Glutamatergic neuron (in vitro differentiated cells): ENCODE measurements at regions not wholly inside any gene's neighbourhood (a gene's known extent, or its start where the extent isn't known, plus 50 kb on each side); places are given as distances from the start of the nearest gene placed in this dataset.

ENCODE experiments used
- DNase-seq: peaks from one replicate; pipeline ENCODE4 v3.0.0; 2022
- H3K27ac Mint-ChIP-seq: one replicate; pipeline ENCODE4 v1.8.0; 2020; ENCODE audit warnings: mild to moderate bottlenecking, mixed read lengths, inconsistent platforms; ENCODE audit not compliant: unreplicated experiment
- H3K27me3 Mint-ChIP-seq: one replicate; pipeline ENCODE4 v1.8.0; 2020; ENCODE audit warnings: mild to moderate bottlenecking, moderate library complexity, mixed read lengths, inconsistent platforms; ENCODE audit not compliant: unreplicated experiment
- H3K36me3 Mint-ChIP-seq: one replicate; pipeline ENCODE4 v1.8.0; 2020; ENCODE audit warnings: mild to moderate bottlenecking, mixed read lengths, inconsistent platforms; ENCODE audit not compliant: unreplicated experiment
- H3K4me1 Mint-ChIP-seq: one replicate; pipeline ENCODE4 v1.8.0; 2020; ENCODE audit warnings: mild to moderate bottlenecking, low read depth, mixed read lengths, inconsistent platforms; ENCODE audit not compliant: unreplicated experiment
- H3K4me3 Mint-ChIP-seq: one replicate; pipeline ENCODE4 v1.8.0; 2020; ENCODE audit warnings: mild to moderate bottlenecking, mixed read lengths, inconsistent platforms; ENCODE audit not compliant: unreplicated experiment
- H3K9me3 Mint-ChIP-seq: one replicate; pipeline ENCODE4 v1.8.0; 2020; ENCODE audit warnings: mild to moderate bottlenecking, moderate library complexity, mixed read lengths, inconsistent platforms; ENCODE audit not compliant: unreplicated experiment
- CTCF ChIP-seq: fragments of 200-600 bp; sonication (generic); IDR thresholded peaks from one replicate; pipeline ENCODE4 v1.5.0; 2021; ENCODE audit not compliant: partially characterized antibody, unreplicated experiment

- H3K4me3 Mint-ChIP-seq: no peak overlapping the region
- peaks cover 3% of the 10 kb centered on the region for H3K27me3 Mint-ChIP-seq
- DNase-seq: no peak
- H3K27ac Mint-ChIP-seq: no peak overlapping the region
- H3K9me3 Mint-ChIP-seq: peaks cover 7% of the 10 kb centered on the region
- no peaks in the 10 kb centered on the region for H3K4me1 Mint-ChIP-seq
- TF ChIP-seq CTCF: no peak
- peaks cover 7% of the 10 kb centered on the region for H3K36me3 Mint-ChIP-seq
Observed at GRCh38 chr1:5379176-5379759, 613.0 kb downstream of the NPHP4 start.

- H3K27ac Mint-ChIP-seq: no peak overlapping the region
- no peaks in the 10 kb centered on the region for H3K4me1 Mint-ChIP-seq
- H3K36me3 Mint-ChIP-seq: peaks cover 10% of the 10 kb centered on the region
- H3K27me3 Mint-ChIP-seq: peaks cover 5% of the 10 kb centered on the region
- no peak overlapping the region for H3K4me3 Mint-ChIP-seq
- TF ChIP-seq CTCF: no peak
- DNase-seq: no peak
- H3K9me3 Mint-ChIP-seq: peaks cover 15% of the 10 kb centered on the region
Observed at GRCh38 chr1:5376538-5377247, 615.5 kb downstream of the NPHP4 start.

- Mint-ChIP-seq H3K27ac (no peak overlapping the region), H3K27me3 (peaks cover 7% of the 10 kb centered on the region), H3K9me3 (peaks cover 17% of the 10 kb centered on the region), H3K4me1 (no peaks in the 10 kb centered on the region), H3K4me3 (no peak overlapping the region), H3K36me3 (peaks cover 10% of the 10 kb centered on the region)
- no peak for TF ChIP-seq CTCF
- no peak for DNase-seq
Observed at GRCh38 chr1:5375481-5375880, 616.7 kb downstream of the NPHP4 start.

DNA sequence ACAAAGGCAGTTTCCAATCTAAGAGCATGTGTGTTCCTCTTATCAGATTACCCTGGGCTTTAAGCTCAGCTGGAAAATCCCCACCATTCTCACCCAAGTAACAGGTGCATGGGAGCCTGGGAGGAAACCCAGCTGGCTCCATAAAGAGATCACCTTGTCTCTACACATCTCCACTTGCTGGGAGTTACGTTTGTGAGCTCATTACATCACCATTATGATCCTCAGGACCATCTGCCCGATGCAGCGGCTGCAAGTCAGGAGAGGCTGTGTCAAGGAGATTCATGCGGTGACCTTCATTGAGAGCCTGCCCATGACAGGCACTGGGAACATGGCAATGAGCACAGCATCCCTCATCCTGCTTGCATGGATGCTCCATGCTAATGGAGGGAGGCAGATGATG lies 618.0 kb downstream of the NPHP4 start:
- Mint-ChIP-seq H3K36me3 (peaks cover 10% of the 10 kb centered on the region), H3K4me3 (no peak overlapping the region), H3K27me3 (peaks cover 7% of the 10 kb centered on the region), H3K9me3 (peaks cover 19% of the 10 kb centered on the region), H3K4me1 (no peaks in the 10 kb centered on the region), H3K27ac (no peak overlapping the region)
- no peak for TF ChIP-seq CTCF
- DNase-seq: no peak

DNA sequence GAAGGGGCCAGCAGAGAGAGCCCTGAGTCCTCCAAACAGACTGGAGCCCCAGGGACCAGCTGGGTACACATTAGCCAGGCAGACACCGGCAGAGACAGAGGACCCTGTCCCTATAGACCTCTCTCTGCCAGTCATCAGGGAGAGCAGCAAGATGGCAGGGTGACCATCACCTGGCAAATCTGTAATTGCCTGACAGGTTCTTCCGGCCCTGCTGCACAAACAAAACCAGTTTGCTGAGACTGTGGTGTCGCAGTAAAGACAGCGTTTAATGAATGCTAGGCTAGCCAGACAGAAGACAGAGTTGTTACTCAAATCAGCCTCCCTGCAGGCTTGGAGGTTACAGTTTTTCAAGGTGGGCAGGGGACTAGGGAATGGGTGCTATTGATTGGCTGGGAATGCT lies 618.9 kb downstream of the NPHP4 start:
- Mint-ChIP-seq H3K4me3 (no peak overlapping the region), H3K27me3 (peaks cover 7% of the 10 kb centered on the region), H3K27ac (no peak overlapping the region), H3K9me3 (peaks cover 19% of the 10 kb centered on the region), H3K4me1 (no peaks in the 10 kb centered on the region), H3K36me3 (peaks cover 10% of the 10 kb centered on the region)
- DNase-seq: no peak
- TF ChIP-seq CTCF: no peak
